GM20000 (cell line): ENCODE measurements at regions not wholly inside any gene's neighbourhood (a gene's known extent, or its start where the extent isn't known, plus 50 kb on each side); places are given as distances from the start of the nearest gene placed in this dataset.

Source experiments
- DNase-seq: peaks from one replicate; pipeline ENCODE4 v3.0.0; 2012; ENCODE audit warnings: low spot score
- CTCF ChIP-seq: IDR thresholded peaks from 2 replicates; pipeline ENCODE4 v1.5.1; 2012; ENCODE audit warnings: mild to moderate bottlenecking, control low read depth; ENCODE audit errors: extremely low read depth, missing control alignments

- TF ChIP-seq CTCF, result no peak
- no peak for DNase-seq
Observed at GRCh38 chr13:86710013-86710412, 910.8 kb upstream of the SLITRK6 start.

- no peak for TF ChIP-seq CTCF
- no peak for DNase-seq
Observed at GRCh38 chr13:86710896-86711295, 911.7 kb upstream of the SLITRK6 start.

- DNase-seq, result no peak
- TF ChIP-seq CTCF, result no peak
Observed at GRCh38 chr13:86714495-86714894, 915.3 kb upstream of the SLITRK6 start.

GRCh38 chr13:86725105-86725504 lies 925.9 kb upstream of the SLITRK6 start:
- no peak for TF ChIP-seq CTCF
- no peak for DNase-seq

GRCh38 chr13:86729206-86729605 lies 930.0 kb upstream of the SLITRK6 start:
- TF ChIP-seq CTCF, result no peak
- DNase-seq, result no peak

- no peak for DNase-seq
Observed at GRCh38 chr13:86731987-86732386, 932.8 kb upstream of the SLITRK6 start.

GRCh38 chr13:86737334-86737932 lies 933.7 kb upstream of the SLITRK5 start:
- TF ChIP-seq CTCF, result no peak
- no peak for DNase-seq

More at GRCh38 chr13:86731987-86732386, 932.8 kb upstream of the SLITRK6 start:
- TF ChIP-seq CTCF, result no peak
